Adrenal gland (tissue), 5 donors: ENCODE measurements at regions not wholly inside any gene's neighbourhood (a gene's known extent, or its start where the extent isn't known, plus 50 kb on each side); places are given as distances from the start of the nearest gene placed in this dataset.

Experiments
- POLR2A ChIP-seq, 2 donors: fragments of 450-650 bp; IDR thresholded peaks; one replicate each; pipeline ENCODE4 v1.6.1; 2017; ENCODE audit warnings: antibody characterized with exemption in 2 of 2, mild to moderate bottlenecking in 2 of 2, moderate library complexity in 1 of 2
- TF ChIP-seq, protein P1 (sequence below), 6 experiments: fragments of 450-650 bp in 4 of 6; fragments of 200-600 bp in 2 of 6; sonication (generic) in 1 of 6; IDR thresholded peaks; 1 replicate in 5 of 6; 2 replicates in 1 of 6; pipeline versions ENCODE4 v1.5.1 to v1.8.0; 2016 to 2021; ENCODE audit warnings: antibody characterized with exemption in 6 of 6, mild to moderate bottlenecking in 2 of 6, moderate library complexity in 1 of 6
- donor health status: DM: no; HTN: no; CAD: no.

DNA sequence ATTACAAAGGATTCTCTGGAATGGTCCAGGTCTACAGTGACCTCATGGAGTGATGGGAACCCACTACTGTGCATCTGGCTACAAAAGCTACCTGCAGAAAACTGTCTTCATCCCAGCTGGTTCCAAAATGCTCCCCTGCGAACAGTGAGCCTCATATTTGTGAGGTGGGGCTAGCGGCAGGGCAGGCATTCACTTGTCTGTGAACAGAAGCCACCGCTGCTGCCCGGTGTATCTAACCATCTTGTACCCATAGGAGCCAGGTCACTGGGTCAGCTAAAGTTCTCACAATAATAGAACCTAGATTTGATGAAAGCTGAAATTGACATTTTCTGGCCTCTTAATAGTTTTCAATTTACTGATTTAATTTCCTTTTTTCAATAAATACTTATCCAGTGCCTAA is 150.7 kb downstream of the KLF13 start:
- no peak for TF ChIP-seq POLR2A (IDR thresholded peaks at IDR 0.05)
- TF ChIP-seq, protein P1, sequence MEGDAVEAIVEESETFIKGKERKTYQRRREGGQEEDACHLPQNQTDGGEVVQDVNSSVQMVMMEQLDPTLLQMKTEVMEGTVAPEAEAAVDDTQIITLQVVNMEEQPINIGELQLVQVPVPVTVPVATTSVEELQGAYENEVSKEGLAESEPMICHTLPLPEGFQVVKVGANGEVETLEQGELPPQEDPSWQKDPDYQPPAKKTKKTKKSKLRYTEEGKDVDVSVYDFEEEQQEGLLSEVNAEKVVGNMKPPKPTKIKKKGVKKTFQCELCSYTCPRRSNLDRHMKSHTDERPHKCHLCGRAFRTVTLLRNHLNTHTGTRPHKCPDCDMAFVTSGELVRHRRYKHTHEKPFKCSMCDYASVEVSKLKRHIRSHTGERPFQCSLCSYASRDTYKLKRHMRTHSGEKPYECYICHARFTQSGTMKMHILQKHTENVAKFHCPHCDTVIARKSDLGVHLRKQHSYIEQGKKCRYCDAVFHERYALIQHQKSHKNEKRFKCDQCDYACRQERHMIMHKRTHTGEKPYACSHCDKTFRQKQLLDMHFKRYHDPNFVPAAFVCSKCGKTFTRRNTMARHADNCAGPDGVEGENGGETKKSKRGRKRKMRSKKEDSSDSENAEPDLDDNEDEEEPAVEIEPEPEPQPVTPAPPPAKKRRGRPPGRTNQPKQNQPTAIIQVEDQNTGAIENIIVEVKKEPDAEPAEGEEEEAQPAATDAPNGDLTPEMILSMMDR (IDR thresholded peaks at IDR 0.05), result no peak
